A549 (cell line): ENCODE measurements at regions not wholly inside any gene's neighbourhood (a gene's known extent, or its start where the extent isn't known, plus 50 kb on each side); places are given as distances from the start of the nearest gene placed in this dataset.
A peak's percentile ranks its signal among the peaks of the same experiment; 100 is the strongest.

Experiments
- ATAC-seq, 2 experiments: fragments of 200-7000 bp in 1 of 2; fragments of >200 bp in 1 of 2; cut with Nextera tagmentation in 1 of 2; cut with Tn5 transposase in 1 of 2; 3 replicates each; pipeline versions ENCODE4 v1.8.0 to v1.9.1; 2018 to 2020; ENCODE audit warnings: mild to moderate bottlenecking in 1 of 2, moderate library complexity in 1 of 2
- CTCF ChIA-PET: fragments of 300-600 bp; sonication (Branson Sonifier 250); formaldehyde crosslinking; extraction: SDS; loops from one replicate; lab custom pipeline; 2021; ENCODE audit warnings: antibody characterized with exemption, inconsistent platforms; lab: Yijun Ruan, JAX
- POLR2A ChIA-PET: fragments of 350-600 bp; formaldehyde crosslinking; extraction: SDS; loops from one replicate; lab custom pipeline; 2021; ENCODE audit warnings: antibody characterized with exemption, inconsistent platforms; lab: Yijun Ruan, JAX
- DNase-seq, 2 experiments: peaks; one replicate each; pipeline versions ENCODE4 v3.0.0 to v3.0.0-alpha.2; 2011 to 2016; ENCODE audit warnings: low read depth in 1 of 2, low spot score in 1 of 2
- FAIRE-seq: peaks from 2 replicates; lab custom pipeline; 2011; peaks lifted over from hg19 to GRCh38; lab: Jason Lieb, UNC
- H3K27ac ChIP-seq, 2 experiments: fragments of >200 bp; sonication (Bioruptor Twin); formaldehyde crosslinking; 3 replicates each; pipeline ENCODE4 v1.5.1; 2016 to 2017
- H3K4me1 ChIP-seq: fragments of >200 bp; sonication (Bioruptor Twin); formaldehyde crosslinking; 3 replicates; pipeline ENCODE4 v1.6.1; 2016
- H3K4me2 ChIP-seq: fragments of >200 bp; sonication (Bioruptor Twin); formaldehyde crosslinking; 3 replicates; pipeline ENCODE4 v1.6.1; 2016
- H3K4me3 ChIP-seq: fragments of >200 bp; sonication (Bioruptor Twin); formaldehyde crosslinking; 3 replicates; pipeline ENCODE4 v1.5.1; 2016
- H3K9me3 ChIP-seq: fragments of >200 bp; sonication (Bioruptor Twin); formaldehyde crosslinking; 3 replicates; pipeline ENCODE4 v1.6.1; 2016
- BHLHE40 ChIP-seq: IDR thresholded peaks from 2 replicates; pipeline ENCODE4 v1.6.1; 2012; ENCODE audit warnings: low read depth, low read length, inconsistent platforms
- CBX2 ChIP-seq: fragments of 200-600 bp; sonication (generic); IDR thresholded peaks from 2 replicates; pipeline ENCODE4 v1.6.1; 2016; ENCODE audit warnings: low read depth, mild to moderate bottlenecking, borderline replicate concordance
- CHD2 ChIP-seq: fragments of 150-350 bp; IDR thresholded peaks from 2 replicates; pipeline ENCODE4 v1.6.1; 2014; ENCODE audit warnings: low read length; ENCODE audit not compliant: partially characterized antibody
- EHF ChIP-seq: fragments of 250-450 bp; sonication (Bioruptor Pico); IDR thresholded peaks from 2 replicates; pipeline ENCODE4 v1.5.0; 2020; ENCODE audit warnings: mild to moderate bottlenecking
- EHMT2 ChIP-seq: fragments of 200-600 bp; sonication (generic); IDR thresholded peaks from 2 replicates; pipeline ENCODE4 v1.6.1; 2016; ENCODE audit warnings: antibody characterized with exemption, low read depth, mild to moderate bottlenecking, moderate library complexity
- FOXS1 ChIP-seq: fragments of 250-450 bp; sonication (Bioruptor Pico); IDR thresholded peaks from 2 replicates; pipeline ENCODE4 v1.5.0; 2020; ENCODE audit warnings: mild to moderate bottlenecking, moderate library complexity
- GATA3 ChIP-seq: IDR thresholded peaks from 2 replicates; pipeline ENCODE4 v1.6.1; 2012; ENCODE audit warnings: borderline replicate concordance
- HDAC2 ChIP-seq: fragments of 200-600 bp; sonication (generic); IDR thresholded peaks from 2 replicates; pipeline ENCODE4 v1.6.1; 2016
- HOXA7 ChIP-seq: fragments of 250-450 bp; sonication (Bioruptor Pico); IDR thresholded peaks from 2 replicates; pipeline ENCODE4 v1.5.0; 2020; ENCODE audit warnings: mild to moderate bottlenecking, moderate library complexity
- MAFK ChIP-seq: fragments of 450-650 bp; IDR thresholded peaks from 2 replicates; pipeline ENCODE4 v1.6.1; 2014; ENCODE audit not compliant: partially characterized antibody
- MAZ ChIP-seq: fragments of 150-350 bp; IDR thresholded peaks from 2 replicates; pipeline ENCODE4 v1.6.1; 2014; ENCODE audit warnings: antibody characterized with exemption, low read depth, low read length, borderline replicate concordance
- NFE2L2 ChIP-seq: fragments of 150-350 bp; conservative IDR thresholded peaks from 2 replicates; pipeline ENCODE4 v1.6.1; 2014; ENCODE audit warnings: low read length
- RCOR1 ChIP-seq: fragments of 150-350 bp; IDR thresholded peaks from 2 replicates; pipeline ENCODE4 v1.6.1; 2014; ENCODE audit warnings: antibody characterized with exemption, low read length, low read depth
- RFX5 ChIP-seq: fragments of 450-650 bp; IDR thresholded peaks from 2 replicates; pipeline ENCODE4 v1.7.1; 2014; ENCODE audit warnings: antibody characterized with exemption, mild to moderate bottlenecking, moderate library complexity
- RNF2 ChIP-seq: fragments of 200-600 bp; sonication (generic); IDR thresholded peaks from 2 replicates; pipeline ENCODE4 v1.6.1; 2016; ENCODE audit warnings: low read depth, mild to moderate bottlenecking, antibody characterized with exemption, moderate library complexity, borderline replicate concordance
- ZFP36 ChIP-seq: fragments of 450-650 bp; IDR thresholded peaks from 2 replicates; pipeline ENCODE4 v1.6.1; 2014; ENCODE audit warnings: borderline replicate concordance; ENCODE audit not compliant: partially characterized antibody
- WGBS: methylation state at CpG from one replicate; pipeline ENCODE4 v1.1.6; 2017; ENCODE audit errors: missing lambda C conversion rate; 5-methylcytosine and 5-hydroxymethylcytosine counted together
- TF ChIP-seq, protein P1 (sequence below): fragments of >200 bp; sonication (Bioruptor Twin); formaldehyde crosslinking; IDR thresholded peaks from 2 replicates; pipeline ENCODE4 v1.6.1; 2016
- TF ChIP-seq, protein P2 (sequence below): fragments of 450-650 bp; IDR thresholded peaks from 2 replicates; pipeline ENCODE4 v1.6.1; 2014; ENCODE audit warnings: antibody characterized with exemption
- TF ChIP-seq, protein P3 (sequence below): IDR thresholded peaks from 2 replicates; pipeline ENCODE4 v1.6.1; 2012; ENCODE audit warnings: low read depth, borderline replicate concordance
- TF ChIP-seq, protein P4 (sequence below): fragments of 250-450 bp; sonication (Bioruptor Pico); IDR thresholded peaks from 2 replicates; pipeline ENCODE4 v1.5.0; 2020; ENCODE audit warnings: low read depth, mild to moderate bottlenecking, moderate library complexity
- TF ChIP-seq, protein P5 (sequence below): IDR thresholded peaks from 2 replicates; pipeline ENCODE4 v1.6.1; 2012
- TF ChIP-seq, protein P6 (sequence below): fragments of 250-450 bp; sonication (Bioruptor Pico); IDR thresholded peaks from 2 replicates; pipeline ENCODE4 v1.5.0; 2021; ENCODE audit warnings: mild to moderate bottlenecking, moderate library complexity, borderline replicate concordance

DNA sequence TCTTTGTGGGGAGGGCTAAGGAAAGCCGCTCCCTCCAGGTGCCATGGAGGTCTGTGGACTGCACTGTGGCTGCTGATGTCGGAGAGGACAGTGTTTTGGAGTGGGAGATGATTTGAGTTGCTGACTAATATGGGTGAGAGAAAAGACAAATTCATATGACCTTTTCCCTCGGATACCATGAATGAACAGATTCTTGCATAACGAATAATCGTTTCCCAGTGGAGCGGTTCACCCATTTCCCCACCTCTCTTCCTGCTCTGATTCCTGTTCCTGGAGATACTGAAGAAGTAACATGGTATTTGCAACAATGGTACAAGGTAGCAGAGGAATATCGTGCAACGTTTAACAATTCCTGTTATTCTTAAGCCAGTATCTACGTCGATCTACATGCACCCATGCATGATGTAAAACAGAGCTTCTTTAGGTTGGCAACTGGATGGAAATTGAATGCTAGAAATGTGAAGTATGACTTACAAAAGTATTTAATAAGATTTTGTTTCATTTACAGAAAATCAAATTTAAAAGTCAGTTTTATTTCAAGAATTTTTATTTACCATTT lies 227.1 kb downstream of the TOMM20 start:
- ATAC-seq, result no peak
- Histone ChIP-seq H3K27ac (0 out of 6 replicates have a peak overlapping the region, but pooled peaks of 1 of the 2 experiments have one; percentile 25), H3K4me3 (no peak overlapping the region), H3K4me1 (peaks cover 14% of the 10 kb centered on the region), H3K4me2 (no peak overlapping the region), H3K9me3 (no peaks in the 10 kb centered on the region)
- TF ChIP-seq, protein P1, sequence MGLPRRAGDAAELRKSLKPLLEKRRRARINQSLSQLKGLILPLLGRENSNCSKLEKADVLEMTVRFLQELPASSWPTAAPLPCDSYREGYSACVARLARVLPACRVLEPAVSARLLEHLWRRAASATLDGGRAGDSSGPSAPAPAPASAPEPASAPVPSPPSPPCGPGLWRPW, result no peak
- TF ChIP-seq MAZ (no peak), MAFK (no peak)
- POLR2A ChIA-PET, result interaction anchor here (0.6 kb wide), 1 partner anchor 255 kb away, joined by 3 read pairs; no protein-coding TSS in a partner anchor
- CTCF ChIA-PET, result interaction anchor here (0.6 kb wide), 1 partner anchor 183 kb away, joined by 3 read pairs; no protein-coding TSS in a partner anchor
- 81% methylated on average over 10 of the region's 10 CpGs for whole genome bisulfite sequencing
- FAIRE-seq, result no peak
- DNase-seq, result peak in 1 of 2 experiments; percentile 18

DNA sequence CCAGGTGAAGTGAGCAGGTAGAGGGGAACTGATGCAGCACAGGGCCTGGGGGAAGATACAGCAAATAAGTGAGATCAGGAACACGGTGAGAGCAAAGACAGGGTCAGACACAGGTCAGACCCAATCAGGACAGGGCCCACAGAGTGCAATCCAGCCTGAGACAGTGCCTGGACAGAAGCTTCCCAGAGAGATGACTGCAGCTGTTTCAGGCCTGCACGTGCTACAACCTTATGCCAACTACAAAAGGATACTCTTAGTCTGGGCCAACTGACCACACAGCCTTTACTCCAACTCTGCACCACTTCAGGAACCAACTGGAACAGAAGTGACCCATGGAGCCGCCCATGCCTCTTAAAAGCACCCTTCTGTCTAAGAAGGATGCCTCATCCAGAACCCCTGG lies 228.0 kb downstream of the TOMM20 start:
- no peak for FAIRE-seq
- peaks cover 14% of the 10 kb centered on the region for H3K4me1 ChIP-seq
- H3K27ac ChIP-seq, result peak overlapping the region in 1 of 2 experiments; percentile 23; a peak in 1 of 6 replicates
- ATAC-seq, result peak in 1 of 2 experiments; percentile 27; a peak in 2 of 6 replicates
- H3K9me3 ChIP-seq, result no peaks in the 10 kb centered on the region
- TF ChIP-seq FOXS1 (CRISPR knock-in tag), result no peak
- TF ChIP-seq ZFP36, result no peak
- TF ChIP-seq, protein P2, sequence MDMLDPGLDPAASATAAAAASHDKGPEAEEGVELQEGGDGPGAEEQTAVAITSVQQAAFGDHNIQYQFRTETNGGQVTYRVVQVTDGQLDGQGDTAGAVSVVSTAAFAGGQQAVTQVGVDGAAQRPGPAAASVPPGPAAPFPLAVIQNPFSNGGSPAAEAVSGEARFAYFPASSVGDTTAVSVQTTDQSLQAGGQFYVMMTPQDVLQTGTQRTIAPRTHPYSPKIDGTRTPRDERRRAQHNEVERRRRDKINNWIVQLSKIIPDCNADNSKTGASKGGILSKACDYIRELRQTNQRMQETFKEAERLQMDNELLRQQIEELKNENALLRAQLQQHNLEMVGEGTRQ, result no peak
- no peak for TF ChIP-seq RFX5
- no peak for TF ChIP-seq EHF (CRISPR knock-in tag)
- TF ChIP-seq HOXA7, result no peak
- TF ChIP-seq, protein P3, sequence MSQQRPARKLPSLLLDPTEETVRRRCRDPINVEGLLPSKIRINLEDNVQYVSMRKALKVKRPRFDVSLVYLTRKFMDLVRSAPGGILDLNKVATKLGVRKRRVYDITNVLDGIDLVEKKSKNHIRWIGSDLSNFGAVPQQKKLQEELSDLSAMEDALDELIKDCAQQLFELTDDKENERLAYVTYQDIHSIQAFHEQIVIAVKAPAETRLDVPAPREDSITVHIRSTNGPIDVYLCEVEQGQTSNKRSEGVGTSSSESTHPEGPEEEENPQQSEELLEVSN, result no peak
- TF ChIP-seq RCOR1, result no peak
- no peak for TF ChIP-seq RNF2
- TF ChIP-seq CHD2, result no peak
- no peak for TF ChIP-seq NFE2L2
- TF ChIP-seq HDAC2, result no peak
- TF ChIP-seq CBX2, result no peak
- TF ChIP-seq, protein P1, result no peak
- no peak for TF ChIP-seq GATA3
- TF ChIP-seq, protein P4, sequence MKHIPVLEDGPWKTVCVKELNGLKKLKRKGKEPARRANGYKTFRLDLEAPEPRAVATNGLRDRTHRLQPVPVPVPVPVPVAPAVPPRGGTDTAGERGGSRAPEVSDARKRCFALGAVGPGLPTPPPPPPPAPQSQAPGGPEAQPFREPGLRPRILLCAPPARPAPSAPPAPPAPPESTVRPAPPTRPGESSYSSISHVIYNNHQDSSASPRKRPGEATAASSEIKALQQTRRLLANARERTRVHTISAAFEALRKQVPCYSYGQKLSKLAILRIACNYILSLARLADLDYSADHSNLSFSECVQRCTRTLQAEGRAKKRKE (CRISPR knock-in tag), result no peak
- TF ChIP-seq, protein P5, sequence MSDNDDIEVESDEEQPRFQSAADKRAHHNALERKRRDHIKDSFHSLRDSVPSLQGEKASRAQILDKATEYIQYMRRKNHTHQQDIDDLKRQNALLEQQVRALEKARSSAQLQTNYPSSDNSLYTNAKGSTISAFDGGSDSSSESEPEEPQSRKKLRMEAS, result no peak
- TF ChIP-seq, protein P6, sequence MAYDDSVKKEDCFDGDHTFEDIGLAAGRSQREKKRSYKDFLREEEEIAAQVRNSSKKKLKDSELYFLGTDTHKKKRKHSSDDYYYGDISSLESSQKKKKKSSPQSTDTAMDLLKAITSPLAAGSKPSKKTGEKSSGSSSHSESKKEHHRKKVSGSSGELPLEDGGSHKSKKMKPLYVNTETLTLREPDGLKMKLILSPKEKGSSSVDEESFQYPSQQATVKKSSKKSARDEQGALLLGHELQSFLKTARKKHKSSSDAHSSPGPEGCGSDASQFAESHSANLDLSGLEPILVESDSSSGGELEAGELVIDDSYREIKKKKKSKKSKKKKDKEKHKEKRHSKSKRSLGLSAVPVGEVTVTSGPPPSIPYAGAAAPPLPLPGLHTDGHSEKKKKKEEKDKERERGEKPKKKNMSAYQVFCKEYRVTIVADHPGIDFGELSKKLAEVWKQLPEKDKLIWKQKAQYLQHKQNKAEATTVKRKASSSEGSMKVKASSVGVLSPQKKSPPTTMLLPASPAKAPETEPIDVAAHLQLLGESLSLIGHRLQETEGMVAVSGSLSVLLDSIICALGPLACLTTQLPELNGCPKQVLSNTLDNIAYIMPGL (CRISPR knock-in tag), result no peak
- TF ChIP-seq BHLHE40, result no peak
- TF ChIP-seq EHMT2, result no peak
- TF ChIP-seq, all 56 proteins: peak for 0
- Histone ChIP-seq H3K4me3 (no peak overlapping the region), H3K4me2 (no peak overlapping the region)
- DNase-seq, result no peak
- WGBS, result 88% methylated on average over 3 of the region's 3 CpGs
- CTCF ChIA-PET, result no interaction called here
- POLR2A ChIA-PET, result no interaction called here
